Left ventricle myocardium inferior (tissue), 1 donor: ENCODE measurements at regions not wholly inside any gene's neighbourhood (a gene's known extent, or its start where the extent isn't known, plus 50 kb on each side); places are given as distances from the start of the nearest gene placed in this dataset.

Experiments used
- DNase-seq: peaks from one replicate; pipeline ENCODE4 v3.0.0-alpha.2; 2020
- H3K27ac ChIP-seq: fragments of 200-600 bp; replicated peaks from 2 replicates; pipeline ENCODE4 v1.8.0; 2021
- H3K27me3 ChIP-seq: fragments of 200-600 bp; 2 replicates; pipeline ENCODE4 v1.8.0; 2021; ENCODE audit warnings: low read depth
- H3K36me3 ChIP-seq: fragments of 200-600 bp; 2 replicates; pipeline ENCODE4 v1.8.0; 2021
- H3K4me1 ChIP-seq: fragments of 200-600 bp; 2 replicates; pipeline ENCODE4 v1.8.0; 2021
- H3K4me3 ChIP-seq: fragments of 200-600 bp; 2 replicates; pipeline ENCODE4 v1.8.0; 2021; ENCODE audit warnings: mild to moderate bottlenecking, moderate library complexity
- H3K9me3 ChIP-seq: fragments of 200-600 bp; replicated peaks from 2 replicates; pipeline ENCODE4 v1.8.0; 2021
- CTCF ChIP-seq: fragments of 200-600 bp; IDR thresholded peaks from 2 replicates; pipeline ENCODE4 v1.8.0; 2021; ENCODE audit warnings: antibody characterized with exemption, mild to moderate bottlenecking, borderline replicate concordance
- intact Hi-C: fragments of 100-400 bp; cut with micrococcal nuclease; formaldehyde crosslinking; loops from one replicate; pipeline ENCODE4 v1.11.0; 2022
- donor health status: DM: no; HTN: yes; CAD: no; lungs with severe emphysema.

GRCh38 chr6:21350926-21351325 is 242.6 kb upstream of the SOX4 start:
- H3K27ac ChIP-seq: no peak overlapping the region
- intact Hi-C loops: no loop called here
- no peaks in the 10 kb centered on the region for H3K27me3 ChIP-seq

DNA sequence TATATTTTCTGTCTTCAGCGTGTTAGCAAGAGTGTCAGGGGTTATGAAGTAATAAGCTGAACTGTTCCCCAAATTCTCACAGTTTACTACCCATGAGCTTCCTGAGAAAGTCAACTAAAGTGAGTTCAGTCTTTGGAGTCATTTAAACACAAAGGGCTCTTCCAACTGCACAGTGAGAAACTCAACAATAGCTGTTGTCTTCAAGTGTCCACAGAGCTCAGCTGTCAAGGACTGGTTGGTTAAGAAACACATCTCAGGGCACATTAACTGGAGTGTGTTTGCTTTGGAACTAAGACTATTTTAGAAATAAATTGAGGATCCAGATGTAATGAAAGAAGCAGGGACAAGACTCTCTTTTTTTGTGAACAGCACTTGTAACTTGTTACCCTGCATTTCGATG is 241.4 kb upstream of the SOX4 start:
- Histone ChIP-seq H3K4me3 (no peak overlapping the region), H3K36me3 (no peaks in the 10 kb centered on the region), H3K27me3 (no peaks in the 10 kb centered on the region), H3K27ac (no peak overlapping the region), H3K9me3 (no peaks in the 10 kb centered on the region), H3K4me1 (peaks cover 9% of the 10 kb centered on the region)
- intact Hi-C loops: no loop called here
- DNase-seq: no peak
- TF ChIP-seq CTCF: no peak

More at GRCh38 chr6:21350926-21351325, 242.6 kb upstream of the SOX4 start:
- no peaks in the 10 kb centered on the region for H3K36me3 ChIP-seq
- DNase-seq: no peak
- H3K4me1 ChIP-seq: peaks cover 9% of the 10 kb centered on the region
- H3K4me3 ChIP-seq: no peak overlapping the region
- TF ChIP-seq CTCF: no peak
- no peaks in the 10 kb centered on the region for H3K9me3 ChIP-seq

DNA sequence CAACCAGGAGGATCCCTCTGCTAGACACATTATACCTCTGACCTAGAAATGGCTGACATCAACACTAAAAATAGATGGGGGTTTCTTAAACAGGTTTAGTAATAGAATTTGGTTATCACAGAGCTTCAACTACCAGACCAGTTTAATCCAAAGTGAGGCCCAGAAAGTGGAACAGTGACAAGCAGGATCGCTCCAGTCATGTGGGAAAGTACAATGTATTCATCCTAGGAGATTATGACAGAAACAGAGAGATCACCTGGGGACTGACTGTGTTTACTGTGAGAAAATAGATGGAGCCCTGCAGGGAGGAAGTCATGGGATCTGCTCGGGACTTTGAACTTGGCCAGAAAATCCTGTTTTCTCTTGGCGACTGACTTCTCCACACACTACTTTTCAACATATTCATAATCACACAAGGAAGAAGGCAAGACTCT is 238.7 kb upstream of the SOX4 start:
- intact Hi-C loops: no loop called here
- no peak for DNase-seq
- H3K27ac ChIP-seq: no peak overlapping the region
- no peaks in the 10 kb centered on the region for H3K36me3 ChIP-seq
- no peaks in the 10 kb centered on the region for H3K4me1 ChIP-seq
- no peaks in the 10 kb centered on the region for H3K9me3 ChIP-seq
- no peaks in the 10 kb centered on the region for H3K27me3 ChIP-seq
- no peak for TF ChIP-seq CTCF
- H3K4me3 ChIP-seq: no peak overlapping the region

DNA sequence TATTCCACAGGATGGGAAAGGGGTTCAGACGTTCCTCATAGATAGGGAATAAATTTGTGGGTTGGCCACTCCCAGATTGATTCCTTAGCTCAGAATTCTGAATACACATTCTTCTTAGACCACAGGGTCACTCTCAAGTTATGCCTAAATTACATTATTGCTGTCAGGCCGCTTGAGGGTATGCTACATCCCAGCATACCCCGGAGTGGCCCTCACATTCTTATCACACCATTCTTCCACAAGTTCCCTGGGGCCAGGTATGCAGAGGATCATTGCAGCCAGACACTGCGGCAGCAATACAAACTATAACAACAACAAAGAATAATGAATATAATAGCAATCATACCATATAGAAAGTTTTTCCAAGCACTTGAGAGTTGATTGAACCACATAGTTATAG is 237.9 kb upstream of the SOX4 start:
- Histone ChIP-seq H3K4me1 (no peaks in the 10 kb centered on the region), H3K27me3 (no peaks in the 10 kb centered on the region), H3K36me3 (no peaks in the 10 kb centered on the region), H3K4me3 (no peak overlapping the region), H3K9me3 (no peaks in the 10 kb centered on the region), H3K27ac (no peak overlapping the region)
- DNase-seq: no peak
- intact Hi-C loops: no loop called here
- no peak for TF ChIP-seq CTCF

DNA sequence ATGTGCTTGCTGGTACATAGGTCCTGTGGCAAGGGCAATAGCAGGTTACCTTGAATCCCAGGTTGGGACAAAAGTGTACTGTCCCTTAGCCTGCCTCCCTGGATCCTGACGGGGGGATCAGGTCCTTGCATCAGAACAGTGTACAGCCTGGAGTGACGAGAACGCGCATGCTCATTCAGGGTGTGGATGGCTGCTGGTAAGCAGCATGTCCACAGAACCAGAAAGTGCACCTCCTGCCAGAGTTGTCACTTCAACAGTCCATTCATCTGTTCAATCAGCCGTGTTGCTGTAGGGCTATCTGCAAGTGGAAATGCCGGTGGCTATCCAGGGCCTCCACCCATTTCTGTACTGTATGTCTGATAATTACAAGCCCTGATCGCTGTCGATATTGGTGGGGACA is 236.3 kb upstream of the SOX4 start:
- no peak for DNase-seq
- Histone ChIP-seq H3K4me1 (no peaks in the 10 kb centered on the region), H3K9me3 (no peaks in the 10 kb centered on the region), H3K36me3 (no peaks in the 10 kb centered on the region), H3K27ac (no peak overlapping the region), H3K4me3 (no peak overlapping the region), H3K27me3 (no peaks in the 10 kb centered on the region)
- intact Hi-C loops: no loop called here
- TF ChIP-seq CTCF: no peak

- Histone ChIP-seq H3K4me3 (no peak overlapping the region), H3K9me3 (no peaks in the 10 kb centered on the region), H3K36me3 (no peaks in the 10 kb centered on the region), H3K4me1 (no peaks in the 10 kb centered on the region), H3K27me3 (no peaks in the 10 kb centered on the region), H3K27ac (no peak overlapping the region)
- DNase-seq: no peak
- no peak for TF ChIP-seq CTCF
- intact Hi-C loops: no loop called here
Observed at GRCh38 chr6:21359926-21360325, 233.6 kb upstream of the SOX4 start.
